ENCODE measurements at regions not wholly inside any gene's neighbourhood (a gene's known extent, or its start where the extent isn't known, plus 50 kb on each side); places are given as distances from the start of the nearest gene placed in this dataset.

DNA sequence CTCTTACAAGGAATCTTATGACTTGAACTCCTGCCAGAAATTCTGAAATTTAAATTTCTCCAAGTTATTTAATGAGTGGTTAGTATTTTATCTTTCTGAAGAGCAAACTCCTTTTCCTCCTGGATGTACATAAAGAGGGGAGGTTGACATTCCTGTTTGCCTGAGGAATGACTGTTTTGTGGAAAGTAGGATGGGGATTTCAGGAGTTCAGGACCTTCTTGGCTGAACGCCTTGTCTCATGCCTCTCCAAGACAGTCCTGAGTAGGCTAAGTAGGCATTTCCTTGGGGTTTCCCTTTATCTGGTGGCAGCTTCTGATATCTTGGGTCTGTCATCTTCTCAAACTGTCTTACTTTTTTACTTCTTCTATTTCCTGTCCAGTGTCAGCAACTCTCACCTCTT is 356.6 kb downstream of the TDRD3 start:
- Histone ChIP-seq H3K27me3 (ENCODE audit: insufficient read depth) (no peaks in the 10 kb centered on the region), H3K36me3 (replicated peaks in 1 of 2; ENCODE audit: control insufficient read depth in 1 of 2, insufficient read depth in 2 of 2, low read length in 1 of 2) (no peaks in the 10 kb centered on the region), H3K9ac (no peak overlapping the region), H3K27ac (ENCODE audit: low read depth in 2 of 2, low read length in 1 of 2) (no peak overlapping the region), H3K4me3 (ENCODE audit: low read depth in 2 of 2, low read length in 1 of 2) (no peak overlapping the region), H3K4me1 (ENCODE audit: control insufficient read depth in 1 of 2, insufficient read depth in 2 of 2, low read depth in 1 of 2, low read length in 1 of 2) (peaks cover 0 to 2% of the 10 kb centered on the region in 2 experiments; a peak in 2 of 4 replicates), H3K9me2 (no peaks in the 10 kb centered on the region), H3F3A (replicated peaks; ENCODE audit: insufficient read depth) (no peaks in the 10 kb centered on the region), H3K4me2 (no peak overlapping the region), H2AFZ (ENCODE audit: low read depth) (no peak overlapping the region), H4K20me1 (ENCODE audit: insufficient read depth) (no peaks in the 10 kb centered on the region), H3K79me2 (ENCODE audit: insufficient read depth) (no peaks in the 10 kb centered on the region), H3K9me3 (no peaks in the 10 kb centered on the region)
- ChIA-PET POLR2A (no interaction called here), CTCF (no interaction called here)
- DNase-seq = no peak
- no CpG with 5 or more reads among the region's 1 CpG for WGBS (ENCODE audit: low lambda C conversion rate)
- TF ChIP-seq, protein P1, sequence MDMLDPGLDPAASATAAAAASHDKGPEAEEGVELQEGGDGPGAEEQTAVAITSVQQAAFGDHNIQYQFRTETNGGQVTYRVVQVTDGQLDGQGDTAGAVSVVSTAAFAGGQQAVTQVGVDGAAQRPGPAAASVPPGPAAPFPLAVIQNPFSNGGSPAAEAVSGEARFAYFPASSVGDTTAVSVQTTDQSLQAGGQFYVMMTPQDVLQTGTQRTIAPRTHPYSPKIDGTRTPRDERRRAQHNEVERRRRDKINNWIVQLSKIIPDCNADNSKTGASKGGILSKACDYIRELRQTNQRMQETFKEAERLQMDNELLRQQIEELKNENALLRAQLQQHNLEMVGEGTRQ (IDR thresholded peaks at IDR 0.05; ENCODE audit: borderline replicate concordance, low read depth, low read length) = no peak
- TF ChIP-seq, protein P2, sequence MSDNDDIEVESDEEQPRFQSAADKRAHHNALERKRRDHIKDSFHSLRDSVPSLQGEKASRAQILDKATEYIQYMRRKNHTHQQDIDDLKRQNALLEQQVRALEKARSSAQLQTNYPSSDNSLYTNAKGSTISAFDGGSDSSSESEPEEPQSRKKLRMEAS (IDR thresholded peaks at IDR 0.05; ENCODE audit: low read depth) = no peak
- TF ChIP-seq JUND (IDR thresholded peaks at IDR 0.05) = no peak
- no peak for TF ChIP-seq TCF12 (IDR thresholded peaks at IDR 0.05)
- TF ChIP-seq, protein P3, sequence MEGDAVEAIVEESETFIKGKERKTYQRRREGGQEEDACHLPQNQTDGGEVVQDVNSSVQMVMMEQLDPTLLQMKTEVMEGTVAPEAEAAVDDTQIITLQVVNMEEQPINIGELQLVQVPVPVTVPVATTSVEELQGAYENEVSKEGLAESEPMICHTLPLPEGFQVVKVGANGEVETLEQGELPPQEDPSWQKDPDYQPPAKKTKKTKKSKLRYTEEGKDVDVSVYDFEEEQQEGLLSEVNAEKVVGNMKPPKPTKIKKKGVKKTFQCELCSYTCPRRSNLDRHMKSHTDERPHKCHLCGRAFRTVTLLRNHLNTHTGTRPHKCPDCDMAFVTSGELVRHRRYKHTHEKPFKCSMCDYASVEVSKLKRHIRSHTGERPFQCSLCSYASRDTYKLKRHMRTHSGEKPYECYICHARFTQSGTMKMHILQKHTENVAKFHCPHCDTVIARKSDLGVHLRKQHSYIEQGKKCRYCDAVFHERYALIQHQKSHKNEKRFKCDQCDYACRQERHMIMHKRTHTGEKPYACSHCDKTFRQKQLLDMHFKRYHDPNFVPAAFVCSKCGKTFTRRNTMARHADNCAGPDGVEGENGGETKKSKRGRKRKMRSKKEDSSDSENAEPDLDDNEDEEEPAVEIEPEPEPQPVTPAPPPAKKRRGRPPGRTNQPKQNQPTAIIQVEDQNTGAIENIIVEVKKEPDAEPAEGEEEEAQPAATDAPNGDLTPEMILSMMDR (IDR thresholded peaks at IDR 0.05) = no peak
- TF ChIP-seq NRF1 (IDR thresholded peaks at IDR 0.05; ENCODE audit: low read depth, low read length) = no peak

DNA sequence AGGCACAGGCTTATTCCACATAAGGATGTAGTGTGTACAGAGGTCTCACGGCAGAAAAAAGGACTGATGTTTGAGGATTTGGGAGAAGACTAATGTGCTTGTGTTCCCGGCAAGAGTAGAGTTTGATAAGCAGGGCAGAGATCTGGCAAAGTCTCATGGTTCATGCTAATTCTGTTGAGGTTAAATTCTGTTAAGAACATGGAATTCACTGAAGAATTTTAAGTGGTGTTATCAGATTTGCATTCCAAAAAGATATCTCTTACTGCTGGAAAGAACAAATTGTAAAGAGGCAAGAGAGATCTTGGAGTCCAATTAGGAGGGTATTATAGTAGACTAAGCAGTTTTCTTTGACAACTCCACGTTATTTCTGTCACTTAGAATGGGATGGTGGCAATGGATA is 348.3 kb downstream of the TDRD3 start:
- Histone ChIP-seq H3K27ac (ENCODE audit: low read depth in 2 of 2, low read length in 1 of 2) (no peak overlapping the region), H3F3A (replicated peaks; ENCODE audit: insufficient read depth) (no peaks in the 10 kb centered on the region), H2AFZ (ENCODE audit: low read depth) (no peak overlapping the region), H3K4me1 (ENCODE audit: control insufficient read depth in 1 of 2, insufficient read depth in 2 of 2, low read depth in 1 of 2, low read length in 1 of 2) (no peaks in the 10 kb centered on the region), H3K9me3 (no peaks in the 10 kb centered on the region), H3K4me2 (no peak overlapping the region), H4K20me1 (ENCODE audit: insufficient read depth) (no peaks in the 10 kb centered on the region), H3K79me2 (ENCODE audit: insufficient read depth) (no peaks in the 10 kb centered on the region), H3K9me2 (no peaks in the 10 kb centered on the region), H3K9ac (no peak overlapping the region), H3K27me3 (ENCODE audit: insufficient read depth) (no peaks in the 10 kb centered on the region), H3K36me3 (replicated peaks in 1 of 2; ENCODE audit: control insufficient read depth in 1 of 2, insufficient read depth in 2 of 2, low read length in 1 of 2) (no peaks in the 10 kb centered on the region), H3K4me3 (ENCODE audit: low read depth in 2 of 2, low read length in 1 of 2) (no peak overlapping the region)
- POLR2A ChIA-PET = no interaction called here
- TF ChIP-seq FOXJ3 (CRISPR knock-in tag; IDR thresholded peaks at IDR 0.05) = no peak
- TF ChIP-seq SMC3 (IDR thresholded peaks at IDR 0.05; ENCODE audit: low read depth, low read length) = no peak
- TF ChIP-seq, protein P4, sequence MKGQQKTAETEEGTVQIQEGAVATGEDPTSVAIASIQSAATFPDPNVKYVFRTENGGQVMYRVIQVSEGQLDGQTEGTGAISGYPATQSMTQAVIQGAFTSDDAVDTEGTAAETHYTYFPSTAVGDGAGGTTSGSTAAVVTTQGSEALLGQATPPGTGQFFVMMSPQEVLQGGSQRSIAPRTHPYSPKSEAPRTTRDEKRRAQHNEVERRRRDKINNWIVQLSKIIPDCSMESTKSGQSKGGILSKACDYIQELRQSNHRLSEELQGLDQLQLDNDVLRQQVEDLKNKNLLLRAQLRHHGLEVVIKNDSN (IDR thresholded peaks at IDR 0.05; ENCODE audit: borderline replicate concordance, low read depth) = no peak
- TF ChIP-seq NFIC (IDR thresholded peaks at IDR 0.05; ENCODE audit: borderline replicate concordance) = no peak
- no peak for TF ChIP-seq GABPA (IDR thresholded peaks at IDR 0.05; ENCODE audit: low read depth)
- TF ChIP-seq EP300 (IDR thresholded peaks at IDR 0.05; ENCODE audit: borderline replicate concordance in 1 of 2, low read depth in 1 of 2, low read length in 1 of 2) = no peak
- no peak for TF ChIP-seq RFX5 (IDR thresholded peaks at IDR 0.05; ENCODE audit: low read length)
- TF ChIP-seq JUND (IDR thresholded peaks at IDR 0.05) = no peak
- TF ChIP-seq ELF1 (IDR thresholded peaks at IDR 0.05) = no peak
- TF ChIP-seq, protein P5, sequence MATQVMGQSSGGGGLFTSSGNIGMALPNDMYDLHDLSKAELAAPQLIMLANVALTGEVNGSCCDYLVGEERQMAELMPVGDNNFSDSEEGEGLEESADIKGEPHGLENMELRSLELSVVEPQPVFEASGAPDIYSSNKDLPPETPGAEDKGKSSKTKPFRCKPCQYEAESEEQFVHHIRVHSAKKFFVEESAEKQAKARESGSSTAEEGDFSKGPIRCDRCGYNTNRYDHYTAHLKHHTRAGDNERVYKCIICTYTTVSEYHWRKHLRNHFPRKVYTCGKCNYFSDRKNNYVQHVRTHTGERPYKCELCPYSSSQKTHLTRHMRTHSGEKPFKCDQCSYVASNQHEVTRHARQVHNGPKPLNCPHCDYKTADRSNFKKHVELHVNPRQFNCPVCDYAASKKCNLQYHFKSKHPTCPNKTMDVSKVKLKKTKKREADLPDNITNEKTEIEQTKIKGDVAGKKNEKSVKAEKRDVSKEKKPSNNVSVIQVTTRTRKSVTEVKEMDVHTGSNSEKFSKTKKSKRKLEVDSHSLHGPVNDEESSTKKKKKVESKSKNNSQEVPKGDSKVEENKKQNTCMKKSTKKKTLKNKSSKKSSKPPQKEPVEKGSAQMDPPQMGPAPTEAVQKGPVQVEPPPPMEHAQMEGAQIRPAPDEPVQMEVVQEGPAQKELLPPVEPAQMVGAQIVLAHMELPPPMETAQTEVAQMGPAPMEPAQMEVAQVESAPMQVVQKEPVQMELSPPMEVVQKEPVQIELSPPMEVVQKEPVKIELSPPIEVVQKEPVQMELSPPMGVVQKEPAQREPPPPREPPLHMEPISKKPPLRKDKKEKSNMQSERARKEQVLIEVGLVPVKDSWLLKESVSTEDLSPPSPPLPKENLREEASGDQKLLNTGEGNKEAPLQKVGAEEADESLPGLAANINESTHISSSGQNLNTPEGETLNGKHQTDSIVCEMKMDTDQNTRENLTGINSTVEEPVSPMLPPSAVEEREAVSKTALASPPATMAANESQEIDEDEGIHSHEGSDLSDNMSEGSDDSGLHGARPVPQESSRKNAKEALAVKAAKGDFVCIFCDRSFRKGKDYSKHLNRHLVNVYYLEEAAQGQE (IDR thresholded peaks at IDR 0.05; ENCODE audit: low read depth, low read length) = no peak
- no peak for TF ChIP-seq CHD2 (IDR thresholded peaks at IDR 0.05; ENCODE audit: low read length, partially characterized antibody)
- WGBS (ENCODE audit: low lambda C conversion rate) = 19% methylated on average over 3 of the region's 3 CpGs
- DNase-seq = no peak
- CTCF ChIA-PET = no interaction called here

All from SK-N-SH (cell line).